GM19395 (cell line): ENCODE measurements at regions not wholly inside any gene's neighbourhood (a gene's known extent, or its start where the extent isn't known, plus 50 kb on each side); places are given as distances from the start of the nearest gene placed in this dataset.

Source experiments
- ATAC-seq: cut with Tn5 transposase; IDR thresholded peaks from one replicate; pipeline ENCODE4 v1.9.1; 2021; ENCODE audit warnings: mild to moderate bottlenecking, moderate library complexity; ENCODE audit not compliant: unreplicated experiment

DNA sequence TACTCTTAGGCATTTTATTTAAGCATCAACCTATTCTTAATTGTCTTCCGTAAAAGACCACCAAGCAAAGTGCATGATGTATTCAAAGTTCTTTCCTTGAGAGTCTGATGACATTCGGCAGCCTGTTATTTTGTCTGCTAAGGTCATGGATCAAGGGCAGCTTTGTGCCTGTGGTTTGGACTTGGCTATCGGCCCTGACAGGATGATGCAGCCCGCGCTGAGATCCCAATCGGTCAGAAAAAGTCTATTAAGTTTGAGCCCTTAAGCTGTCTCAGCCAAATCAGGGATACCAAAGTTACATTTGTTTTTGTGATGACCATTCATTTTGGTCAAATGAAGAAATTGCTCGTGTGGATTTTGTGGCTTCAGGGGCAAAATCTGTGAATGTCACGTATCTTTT lies 718.9 kb upstream of the FANCL start:
- no peak for ATAC-seq

DNA sequence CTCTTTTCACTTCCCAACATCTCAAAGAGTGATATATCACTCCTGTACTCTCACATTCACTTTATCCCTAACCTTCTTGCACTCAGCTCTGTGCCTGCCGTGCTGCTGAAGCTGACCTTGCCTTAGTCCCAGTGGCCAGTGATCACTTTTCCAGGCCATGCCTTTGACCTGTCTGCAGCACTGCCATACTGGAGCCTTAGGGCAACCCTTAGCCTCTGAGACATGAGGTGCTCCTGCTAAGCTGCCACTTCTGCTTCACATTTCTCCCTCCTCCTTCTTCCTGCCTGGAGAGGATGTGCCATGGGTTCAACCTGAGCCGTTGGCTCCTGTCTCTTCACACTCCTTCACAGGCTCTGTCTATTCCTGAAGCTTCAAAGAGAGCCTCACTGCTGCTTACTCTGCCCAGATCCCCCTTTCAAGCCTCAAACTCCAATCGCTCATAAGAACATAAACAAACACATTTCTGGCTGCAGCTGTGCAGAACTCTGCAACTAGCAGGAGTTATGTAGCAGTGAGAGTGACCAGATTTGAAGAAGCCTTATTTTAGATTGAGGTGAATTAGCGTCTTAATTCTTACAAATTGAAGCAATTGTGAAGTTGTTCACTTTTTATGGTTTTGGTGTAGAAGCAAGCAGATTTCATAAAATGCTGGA lies 716.2 kb upstream of the FANCL start:
- ATAC-seq = no peak

DNA sequence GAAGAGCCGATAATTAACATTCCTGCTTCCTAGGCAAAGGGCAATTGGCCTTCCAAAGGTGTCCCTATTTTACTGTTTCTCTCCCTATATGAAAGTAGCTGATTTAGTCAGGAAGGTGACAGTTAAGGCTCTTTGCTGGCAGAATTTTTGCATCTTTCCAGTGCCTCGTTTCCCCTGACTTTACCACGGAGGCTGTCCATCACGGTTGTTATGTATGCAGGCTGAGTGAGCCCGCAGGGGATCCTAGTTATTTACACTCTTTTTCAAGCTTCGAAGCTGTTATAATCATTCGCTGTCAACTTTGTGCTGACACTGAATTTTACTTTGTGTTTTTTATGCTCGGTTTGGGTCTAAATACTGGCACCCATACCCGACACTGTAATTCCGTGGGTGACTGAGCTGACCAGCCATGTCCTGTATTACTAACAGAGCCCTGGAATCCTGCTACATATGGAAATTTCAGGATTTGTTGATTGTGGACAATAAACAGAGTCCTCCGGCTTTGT lies 713.8 kb upstream of the FANCL start:
- no peak for ATAC-seq

DNA sequence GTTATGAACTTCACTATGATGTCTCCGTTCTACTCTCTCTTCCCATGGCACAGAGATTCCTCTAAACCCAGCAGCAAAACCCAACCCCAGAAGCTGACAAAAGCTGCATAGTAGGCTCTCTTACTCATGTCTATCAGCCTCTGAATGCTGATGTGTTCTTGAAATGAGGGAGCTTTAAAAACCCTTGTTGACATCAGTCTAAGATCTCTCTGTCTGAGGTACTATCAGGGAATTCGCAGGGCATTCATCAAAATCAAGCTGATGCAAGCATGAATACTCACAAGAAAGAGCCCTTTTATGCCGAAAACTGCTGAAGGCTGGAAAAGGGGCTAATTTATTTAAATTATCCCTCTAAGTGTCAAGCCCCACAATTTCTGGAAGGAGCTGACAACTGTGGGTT lies 710.6 kb upstream of the FANCL start:
- no peak for ATAC-seq

DNA sequence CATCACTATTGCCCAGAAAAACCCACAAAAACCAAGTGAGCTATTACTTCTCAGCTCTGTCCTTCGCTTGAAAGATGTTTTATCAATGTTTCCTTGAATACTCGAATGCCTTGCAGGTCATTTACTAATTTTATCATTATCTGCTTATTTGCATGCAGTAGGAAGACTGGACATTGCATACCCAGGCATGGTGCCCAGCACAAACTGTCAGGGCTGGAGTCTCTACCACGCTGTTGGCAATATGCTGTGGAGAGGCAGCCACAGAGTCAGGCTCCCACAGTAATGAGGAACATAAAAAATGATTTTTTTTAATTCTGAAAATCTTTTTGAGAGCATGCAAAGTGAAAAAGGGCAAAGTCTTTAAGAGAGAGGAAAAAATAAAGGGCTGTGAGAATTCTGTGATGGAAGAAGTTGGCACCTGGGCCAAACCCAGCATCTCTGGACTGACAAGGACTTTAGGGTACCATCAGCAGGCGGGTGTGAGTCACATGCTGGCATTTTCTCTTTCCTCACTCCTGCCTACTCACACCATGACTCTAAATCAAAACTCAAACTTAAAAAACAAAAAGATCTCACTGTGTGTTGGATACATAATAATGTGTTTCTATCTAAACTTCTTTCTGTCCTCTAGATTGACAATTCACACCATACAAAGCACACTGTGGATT lies 709.8 kb upstream of the FANCL start:
- no peak for ATAC-seq

DNA sequence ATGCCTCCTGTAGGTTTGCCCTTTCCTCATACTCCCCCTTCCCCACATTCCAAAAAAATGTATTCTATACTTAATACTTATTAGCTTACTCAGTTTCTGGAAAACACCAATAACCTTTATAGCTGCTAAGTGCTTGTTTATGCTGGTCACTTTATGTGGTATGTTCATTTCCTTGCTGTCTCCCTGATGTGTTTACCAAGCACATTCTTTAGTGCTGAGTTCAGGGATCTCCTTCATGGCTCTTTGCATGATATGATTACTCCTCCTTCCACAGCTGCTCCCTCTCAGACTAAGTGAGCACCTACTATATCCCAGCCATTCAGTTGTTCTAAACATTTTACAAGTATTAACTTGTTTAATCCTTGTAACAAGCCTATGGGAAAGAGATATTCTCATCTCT lies 698.3 kb upstream of the FANCL start:
- no peak for ATAC-seq

DNA sequence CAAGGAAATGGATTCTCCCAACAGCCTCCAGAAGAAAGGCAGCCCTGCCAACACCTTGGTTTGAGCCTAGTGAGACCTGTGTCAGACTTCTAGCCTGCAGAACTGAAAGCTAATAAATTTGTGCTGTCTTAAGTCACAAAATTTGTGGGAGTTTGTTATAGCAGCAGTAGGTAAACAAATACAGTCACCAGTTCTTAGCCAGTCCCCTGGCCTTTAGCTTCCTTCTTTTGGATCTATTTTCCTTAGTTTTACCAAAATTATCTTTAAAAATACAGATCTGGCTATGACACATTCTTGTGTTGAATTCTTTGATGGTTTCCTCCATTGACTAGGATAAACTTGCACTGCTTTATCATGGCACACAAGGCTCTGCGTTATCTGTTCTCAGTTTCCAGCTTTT lies 697.9 kb upstream of the FANCL start:
- ATAC-seq = no peak

DNA sequence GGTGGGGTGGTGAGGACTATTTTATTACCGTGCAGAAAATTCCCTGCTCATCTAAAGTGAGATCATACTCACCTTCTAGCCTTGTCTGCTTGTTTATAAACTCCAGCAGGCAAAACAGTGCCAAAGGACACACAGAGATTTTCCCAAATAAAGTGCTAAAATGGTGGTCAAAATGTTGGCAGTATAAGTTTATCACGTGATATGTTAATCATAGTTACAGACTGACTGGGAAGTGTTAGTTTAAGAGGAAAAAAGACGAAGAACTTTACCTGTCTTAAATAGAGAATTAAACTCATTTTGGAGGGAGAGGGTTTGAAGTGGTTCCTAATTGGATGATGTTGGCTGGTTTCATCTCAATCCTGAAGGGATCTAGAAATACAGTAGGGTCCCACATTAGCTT lies 691.7 kb upstream of the FANCL start:
- ATAC-seq = no peak

DNA sequence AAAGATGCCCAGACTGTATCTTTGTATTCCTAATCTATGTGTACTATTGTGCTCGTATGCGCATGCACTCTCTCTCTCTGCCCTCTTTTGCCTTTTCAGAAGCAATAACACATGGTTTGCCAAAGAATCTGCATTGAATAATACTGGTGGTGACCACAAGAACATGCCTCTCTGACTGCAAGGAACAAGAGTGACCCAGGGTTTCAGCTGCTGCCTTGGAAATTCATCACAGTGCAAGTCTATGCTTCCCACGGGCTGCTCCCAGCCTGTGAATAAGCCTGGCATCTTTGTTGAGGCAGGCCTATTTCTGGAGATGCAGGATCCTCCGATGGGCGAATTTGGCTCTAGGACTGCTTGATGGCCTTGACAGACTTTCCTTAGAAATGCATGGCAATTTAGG lies 689.4 kb upstream of the FANCL start:
- ATAC-seq = no peak

DNA sequence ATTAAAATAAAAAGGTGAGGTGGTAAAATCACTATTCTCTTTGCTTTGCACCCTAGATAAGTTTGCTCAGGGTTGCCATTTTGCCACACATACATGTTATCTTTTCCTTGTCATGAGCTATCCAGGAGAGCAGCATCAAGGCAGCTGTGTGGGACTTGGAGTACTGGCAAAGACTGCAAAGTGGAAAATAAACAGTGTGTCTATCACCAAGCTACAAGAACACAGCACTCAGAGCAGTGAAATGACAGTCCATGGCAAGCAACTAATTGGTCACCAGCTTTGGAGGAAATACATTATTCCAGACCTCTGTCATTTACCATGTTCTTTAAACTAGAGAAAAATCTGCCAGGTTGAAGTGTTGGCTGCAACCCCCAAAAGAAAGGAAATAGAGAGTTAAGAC lies 687.8 kb upstream of the FANCL start:
- ATAC-seq = no peak

DNA sequence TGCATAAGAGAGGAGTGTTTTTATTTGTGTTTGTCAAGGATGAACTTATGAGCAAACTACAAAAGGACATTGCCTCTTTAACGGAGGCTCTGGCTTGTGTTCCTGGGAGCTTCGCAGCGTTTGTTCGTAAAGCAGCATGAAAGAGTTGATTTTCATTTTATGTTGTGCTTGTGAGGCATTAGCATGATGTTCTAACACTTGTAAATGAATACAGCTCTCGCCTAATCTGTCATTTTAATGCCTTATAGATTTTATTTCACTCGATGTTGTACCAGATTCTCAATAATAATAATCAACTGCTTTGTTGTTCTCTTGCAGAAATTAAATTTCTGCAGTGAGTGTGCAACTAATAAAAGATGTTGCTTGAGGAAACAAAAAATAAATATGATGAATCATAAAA lies 687.3 kb upstream of the FANCL start:
- ATAC-seq = no peak

DNA sequence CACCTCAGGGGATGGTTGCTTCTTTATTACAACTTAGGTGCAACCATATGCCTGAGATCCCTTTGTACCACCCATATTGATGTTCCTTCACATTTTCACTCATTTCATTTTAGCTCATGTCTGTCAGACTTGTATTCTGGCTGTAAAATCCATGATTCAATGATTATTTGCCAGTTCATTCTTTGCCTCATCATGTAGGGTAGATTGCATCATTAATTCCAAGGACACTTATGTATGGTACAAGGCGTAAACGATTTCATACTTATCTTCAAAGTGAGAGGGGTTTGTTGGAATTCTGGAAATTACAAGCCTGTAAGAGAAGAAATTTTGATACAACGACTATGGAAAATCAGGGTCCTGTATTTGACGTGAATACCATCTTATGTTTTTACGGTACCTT lies 685.0 kb upstream of the FANCL start:
- no peak for ATAC-seq

DNA sequence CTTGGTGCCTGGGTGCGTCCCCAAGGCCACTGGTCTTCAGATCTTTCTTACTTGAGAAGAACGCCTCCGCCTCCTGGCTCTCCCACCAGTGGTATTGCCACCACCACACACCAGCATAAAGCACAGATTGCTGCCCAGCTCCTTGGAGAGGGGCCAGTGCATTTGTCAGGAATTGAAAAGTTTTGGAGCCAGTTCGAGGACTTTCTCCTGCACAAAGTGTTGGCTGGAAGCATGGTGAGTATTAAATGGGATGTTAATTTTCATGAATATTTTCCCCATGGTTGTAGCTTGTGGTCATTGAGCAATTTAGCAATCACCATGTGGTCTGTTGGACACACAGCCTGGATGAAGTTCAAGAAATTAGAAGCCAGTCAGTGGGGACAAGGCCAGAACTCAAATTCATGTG lies 684.6 kb upstream of the FANCL start:
- ATAC-seq = no peak

DNA sequence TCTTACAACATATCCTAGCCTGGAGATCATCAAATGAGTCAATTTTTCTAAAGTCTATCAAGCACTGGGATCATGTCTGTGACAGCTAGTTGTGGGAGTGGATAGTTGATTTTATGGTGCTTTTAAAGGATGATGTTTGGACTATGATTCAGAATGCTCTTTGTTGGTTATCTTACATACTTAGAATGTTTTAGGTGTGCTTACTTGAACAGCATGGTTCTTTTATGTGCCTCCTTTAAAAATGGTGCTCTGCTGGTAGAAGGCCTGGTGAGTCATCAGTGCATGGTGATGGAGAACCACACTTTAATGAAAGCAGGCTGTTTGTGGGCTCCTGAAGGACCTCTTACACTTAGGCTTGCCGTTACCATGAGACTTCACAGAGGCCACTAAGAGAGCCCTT lies 682.7 kb upstream of the FANCL start:
- no peak for ATAC-seq

DNA sequence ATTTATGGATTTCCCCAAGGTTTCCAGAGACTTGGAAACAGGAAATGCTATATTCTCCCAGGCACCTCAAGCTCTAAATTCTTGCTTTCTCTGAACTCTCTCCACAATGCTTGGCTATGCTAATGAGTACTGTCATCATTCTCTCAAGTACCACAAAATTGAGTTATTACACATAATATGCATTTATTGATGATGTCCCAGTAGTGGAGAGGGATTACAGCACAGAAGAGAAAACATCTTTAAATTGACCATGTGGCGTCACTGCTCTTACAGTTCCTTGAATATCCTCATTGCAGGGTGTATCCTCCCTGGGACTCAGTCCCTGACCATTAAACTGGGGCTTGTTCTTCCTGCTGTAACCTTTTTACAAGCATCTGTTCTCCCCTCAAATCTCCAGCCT lies 681.1 kb upstream of the FANCL start:
- ATAC-seq = no peak

DNA sequence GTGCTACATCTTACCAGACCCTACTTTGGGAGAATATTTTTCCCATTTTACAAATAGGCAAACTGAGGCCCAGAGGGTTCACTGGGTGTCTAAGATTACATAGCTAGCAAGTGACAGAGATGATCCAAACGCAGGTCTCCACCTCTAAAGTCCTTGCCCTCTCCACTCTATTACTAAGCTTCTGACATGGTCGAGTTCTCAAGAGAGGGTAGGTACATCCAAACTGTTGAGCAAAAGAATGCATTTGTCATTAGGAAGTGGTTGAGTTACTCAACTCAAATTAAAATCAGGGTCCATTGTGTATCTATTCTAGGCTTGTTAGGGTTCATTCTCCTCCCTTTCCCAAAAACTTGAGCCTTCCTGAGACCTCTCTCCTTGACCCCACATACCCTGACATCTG lies 680.6 kb upstream of the FANCL start:
- ATAC-seq = no peak

DNA sequence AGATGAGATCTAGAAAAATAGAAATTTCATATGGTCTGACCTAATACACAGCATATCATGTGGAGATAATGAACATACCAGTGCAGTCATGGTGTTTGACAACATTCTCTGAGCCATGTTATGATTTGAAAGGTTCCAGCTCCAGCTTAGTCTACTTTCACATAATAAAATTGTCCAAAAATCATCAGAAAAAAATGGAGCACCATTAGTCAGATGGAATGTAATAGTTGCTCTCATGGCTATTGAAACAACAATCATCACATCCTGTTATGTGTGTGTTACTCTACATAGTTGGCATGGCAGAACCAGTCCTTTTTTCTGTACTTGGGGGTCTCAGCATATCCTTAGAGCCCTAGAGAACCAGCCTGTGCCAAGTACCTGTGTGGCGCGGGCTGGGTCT lies 678.9 kb upstream of the FANCL start:
- no peak for ATAC-seq

DNA sequence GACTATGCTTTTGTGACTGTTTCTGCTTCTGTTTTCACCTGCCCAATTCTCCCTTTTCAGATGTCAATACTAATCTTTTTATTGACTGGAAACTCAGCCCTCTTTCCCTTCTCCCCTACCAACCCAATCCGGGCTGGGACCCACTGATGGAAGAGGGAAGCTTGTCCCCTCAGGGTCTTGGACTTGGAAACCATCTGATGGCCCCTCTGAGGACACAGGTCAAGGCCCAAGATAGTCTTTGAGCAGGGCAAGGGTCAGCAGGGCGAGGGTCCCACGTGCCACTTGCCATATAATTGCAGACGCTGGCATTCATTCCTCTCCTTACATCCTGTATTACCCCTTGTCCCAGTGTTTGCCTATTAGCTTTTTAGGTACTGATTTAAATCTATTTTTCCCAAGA lies 678.2 kb upstream of the FANCL start:
- no peak for ATAC-seq

DNA sequence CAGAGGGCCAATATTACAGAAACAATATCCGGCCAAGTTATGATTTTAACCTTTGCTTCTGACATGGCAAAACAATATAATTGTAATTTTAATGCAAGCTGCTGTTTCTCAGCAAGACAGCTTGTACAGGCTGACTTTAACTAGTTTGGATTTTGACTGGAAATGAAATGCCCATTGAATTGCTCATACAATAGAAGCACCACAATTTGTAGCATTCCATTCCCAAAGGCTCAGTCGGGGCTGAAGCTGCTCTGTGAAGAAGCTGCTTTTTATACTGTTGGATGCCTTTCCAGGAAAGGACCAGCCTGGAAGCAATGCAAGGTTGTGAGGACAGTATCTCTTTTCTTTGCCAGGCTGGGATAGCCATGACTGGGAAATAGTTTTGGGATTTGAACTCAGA lies 677.0 kb upstream of the FANCL start:
- ATAC-seq = no peak

DNA sequence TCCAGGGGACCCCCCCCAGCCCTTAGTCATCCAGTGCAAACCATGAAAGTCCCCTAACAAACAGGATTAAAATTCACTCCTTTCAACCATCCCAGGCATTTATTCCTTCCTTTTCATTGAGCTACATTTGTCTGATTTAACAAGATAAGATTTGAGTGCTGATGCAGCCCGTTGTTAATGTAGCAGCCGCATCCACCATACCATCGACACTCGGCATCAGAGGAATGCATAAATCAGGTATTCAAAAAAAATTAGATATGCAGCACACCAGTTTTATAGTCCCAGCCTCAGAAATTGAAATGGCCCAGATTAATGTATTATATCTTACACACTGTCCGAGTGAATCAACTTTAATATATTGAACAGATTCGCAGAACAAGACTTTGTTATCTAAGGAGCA lies 676.5 kb upstream of the FANCL start:
- no peak for ATAC-seq

DNA sequence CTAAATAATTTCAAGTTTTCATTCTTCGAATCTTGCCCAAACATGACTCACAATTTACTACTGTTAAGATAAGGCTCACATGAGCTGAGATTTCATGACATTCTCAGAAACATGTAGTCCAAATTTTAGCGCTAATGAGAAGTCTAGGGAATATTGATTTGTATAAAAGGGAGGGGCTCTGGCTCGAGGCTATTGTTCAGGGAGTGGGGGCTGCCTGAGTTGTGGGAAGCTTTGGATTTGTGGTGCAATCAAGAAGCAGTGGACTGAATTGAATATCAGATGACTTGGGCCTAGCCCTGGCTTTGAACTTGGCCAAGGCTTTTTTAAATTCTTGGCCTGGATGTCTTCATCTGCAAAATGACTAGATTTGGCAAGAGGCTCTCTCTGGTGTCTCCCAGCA lies 674.9 kb upstream of the FANCL start:
- ATAC-seq = no peak

DNA sequence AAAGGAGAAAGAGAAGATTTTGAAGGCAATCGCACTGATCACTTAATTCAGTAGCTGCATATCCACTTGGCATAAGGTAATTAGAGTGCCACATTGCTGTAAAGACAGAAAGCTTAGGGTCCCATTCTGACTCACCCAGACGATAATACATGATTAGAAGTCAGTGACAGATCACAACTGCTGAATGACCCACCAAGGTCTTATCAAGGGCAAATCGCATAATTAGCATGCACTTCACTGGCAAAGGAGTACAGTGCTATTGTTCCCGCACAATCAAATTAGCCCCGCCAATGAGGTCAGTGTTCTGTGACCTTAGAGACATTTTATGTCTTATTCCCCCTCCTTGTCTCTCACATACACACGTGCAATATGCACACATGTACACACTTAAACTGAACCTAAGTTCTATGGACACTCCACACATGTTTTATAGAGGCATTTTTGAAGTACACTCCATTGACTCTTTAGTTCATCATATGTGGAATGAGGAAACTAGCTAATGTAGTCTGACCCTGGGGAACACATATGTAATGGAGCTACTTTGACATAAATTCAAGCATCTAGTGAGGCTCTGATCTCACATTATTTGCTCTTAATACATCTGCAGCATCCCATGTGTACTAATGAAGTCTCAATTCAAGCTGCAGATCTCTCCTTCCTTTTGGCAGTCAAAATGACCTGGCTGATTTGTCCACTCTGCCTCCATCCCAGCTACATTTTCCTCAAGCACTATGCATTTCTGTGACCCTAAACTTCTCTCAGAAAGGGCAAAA lies 673.8 kb upstream of the FANCL start:
- ATAC-seq = no peak
